ENCODE measurements at regions not wholly inside any gene's neighbourhood (a gene's known extent, or its start where the extent isn't known, plus 50 kb on each side); places are given as distances from the start of the nearest gene placed in this dataset.

- Mint-ChIP-seq H3K9me3 (peaks cover 0 to 2% (median 0%) of the 10 kb centered on the region in 7 donors), H3K36me3 (no peaks in the 10 kb centered on the region), H3K4me1 (peaks cover 6% of the 10 kb centered on the region), H3K4me3 (no peak overlapping the region), H3K27me3 (ENCODE audit: low read depth in 3 of 3) (peaks cover 0 to 8% (median 6%) of the 10 kb centered on the region in 3 donors), H3K27ac (no peak overlapping the region)
- no peak for DNase-seq
- intact Hi-C loops (cut with micrococcal nuclease) = no loop called here
- Histone ChIP-seq H3K27me3 (ENCODE audit: control insufficient read depth in 2 of 2, insufficient read depth in 2 of 2, low read length in 2 of 2) (peaks cover 2% of the 10 kb centered on the region in 2 donors), H3K9me3 (replicated peaks in 1 of 2; ENCODE audit: control insufficient read depth in 1 of 2, insufficient read depth in 1 of 2, low read length in 2 of 2) (no peaks in the 10 kb centered on the region), H3K4me3 (replicated peaks in 1 of 3; ENCODE audit: low read depth in 2 of 3, low read length in 3 of 3) (no peak overlapping the region), H3K79me2 (ENCODE audit: insufficient read depth, low read length) (no peaks in the 10 kb centered on the region), H3K27ac (ENCODE audit: low read depth in 1 of 2, low read length in 2 of 2) (no peak overlapping the region), H3K4me1 (ENCODE audit: control insufficient read depth in 1 of 2, insufficient read depth in 2 of 2, low read length in 2 of 2) (no peaks in the 10 kb centered on the region), H2AFZ (ENCODE audit: insufficient read depth, low read depth, low read length, poor library complexity, severe bottlenecking) (no peak overlapping the region), H3K9ac (ENCODE audit: insufficient read depth, low read length, poor library complexity, severe bottlenecking) (no peak overlapping the region), H3K4me2 (replicated peaks; ENCODE audit: extremely low read depth, low read length, poor library complexity, severe bottlenecking) (no peak overlapping the region), H4K20me1 (ENCODE audit: insufficient read depth, low read length) (no peaks in the 10 kb centered on the region), H3K36me3 (replicated peaks in 1 of 2; ENCODE audit: control insufficient read depth in 1 of 2, insufficient read depth in 2 of 2, low read length in 2 of 2) (no peaks in the 10 kb centered on the region)
- WGBS (ENCODE audit: insufficient coverage) = 74% methylated on average over 6 of the region's 9 CpGs
- no peak for TF ChIP-seq CTCF (IDR thresholded peaks at IDR 0.05)
These were observed 523.9 kb downstream of the TNS1 start for GRCh38 chr2:217478831-217479455.

DNA sequence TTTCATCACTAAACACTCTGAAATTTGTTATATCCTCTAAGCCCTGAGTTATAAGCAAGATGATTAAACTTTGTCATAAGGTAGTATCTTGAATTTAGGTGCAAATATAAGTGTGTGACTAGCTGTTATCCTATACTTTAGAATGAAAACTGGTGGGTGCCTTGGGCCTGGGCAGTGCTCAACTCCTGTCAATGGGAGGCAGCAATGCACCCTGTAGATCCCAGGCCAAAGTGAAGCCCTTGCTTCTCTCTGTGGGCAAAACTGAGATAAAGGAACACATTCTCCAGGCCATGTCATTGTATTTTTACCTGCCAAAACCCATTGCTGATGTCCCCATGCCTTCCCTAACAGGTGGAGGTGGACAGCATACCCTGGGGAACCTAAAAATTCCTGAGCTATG is 525.2 kb downstream of the TNS1 start:
- Histone ChIP-seq H3K4me2 (replicated peaks; ENCODE audit: extremely low read depth, low read length, poor library complexity, severe bottlenecking) (no peak overlapping the region), H2AFZ (ENCODE audit: insufficient read depth, low read depth, low read length, poor library complexity, severe bottlenecking) (no peak overlapping the region), H4K20me1 (ENCODE audit: insufficient read depth, low read length) (no peaks in the 10 kb centered on the region), H3K4me1 (ENCODE audit: control insufficient read depth in 1 of 2, insufficient read depth in 2 of 2, low read length in 2 of 2) (no peaks in the 10 kb centered on the region), H3K27me3 (ENCODE audit: control insufficient read depth in 2 of 2, insufficient read depth in 2 of 2, low read length in 2 of 2) (no peaks in the 10 kb centered on the region), H3K4me3 (replicated peaks in 1 of 3; ENCODE audit: low read depth in 2 of 3, low read length in 3 of 3) (no peak overlapping the region), H3K9ac (ENCODE audit: insufficient read depth, low read length, poor library complexity, severe bottlenecking) (no peak overlapping the region), H3K36me3 (replicated peaks in 1 of 2; ENCODE audit: control insufficient read depth in 1 of 2, insufficient read depth in 2 of 2, low read length in 2 of 2) (no peaks in the 10 kb centered on the region), H3K27ac (ENCODE audit: low read depth in 1 of 2, low read length in 2 of 2) (no peak overlapping the region), H3K79me2 (ENCODE audit: insufficient read depth, low read length) (no peaks in the 10 kb centered on the region), H3K9me3 (replicated peaks in 1 of 2; ENCODE audit: control insufficient read depth in 1 of 2, insufficient read depth in 1 of 2, low read length in 2 of 2) (no peaks in the 10 kb centered on the region)
- peaks cover 6% of the 10 kb centered on the region for H3K4me1 Mint-ChIP-seq
- no peak overlapping the region for H3K4me3 Mint-ChIP-seq
- TF ChIP-seq CTCF (IDR thresholded peaks at IDR 0.05) = no peak
- no peak for DNase-seq
- no peak overlapping the region for H3K27ac Mint-ChIP-seq
- intact Hi-C loops (cut with micrococcal nuclease) = no loop called here
- no peaks in the 10 kb centered on the region for H3K36me3 Mint-ChIP-seq
- peaks cover 0 to 2% (median 0%) of the 10 kb centered on the region in 7 donors for H3K9me3 Mint-ChIP-seq
- H3K27me3 Mint-ChIP-seq (ENCODE audit: low read depth in 3 of 3) = peaks cover 0 to 8% (median 8%) of the 10 kb centered on the region in 3 donors

Data from CD14-positive monocyte (primary cell).